Lower leg skin (tissue), 3 donors: ENCODE measurements at regions not wholly inside any gene's neighbourhood (a gene's known extent, or its start where the extent isn't known, plus 50 kb on each side); places are given as distances from the start of the nearest gene placed in this dataset.

Experiments
- CTCF ChIP-seq, 3 donors: fragments of 450-650 bp; IDR thresholded peaks; one replicate each; pipeline ENCODE4 v1.5.1; 2016; ENCODE audit warnings: antibody characterized with exemption in 3 of 3, mild to moderate bottlenecking in 3 of 3, moderate library complexity in 2 of 3
- POLR2A ChIP-seq, 2 donors: fragments of 450-650 bp; IDR thresholded peaks; one replicate each; pipeline ENCODE4 v1.6.1; 2016 to 2017; ENCODE audit warnings: antibody characterized with exemption in 2 of 2, mild to moderate bottlenecking in 1 of 2, moderate library complexity in 1 of 2

DNA sequence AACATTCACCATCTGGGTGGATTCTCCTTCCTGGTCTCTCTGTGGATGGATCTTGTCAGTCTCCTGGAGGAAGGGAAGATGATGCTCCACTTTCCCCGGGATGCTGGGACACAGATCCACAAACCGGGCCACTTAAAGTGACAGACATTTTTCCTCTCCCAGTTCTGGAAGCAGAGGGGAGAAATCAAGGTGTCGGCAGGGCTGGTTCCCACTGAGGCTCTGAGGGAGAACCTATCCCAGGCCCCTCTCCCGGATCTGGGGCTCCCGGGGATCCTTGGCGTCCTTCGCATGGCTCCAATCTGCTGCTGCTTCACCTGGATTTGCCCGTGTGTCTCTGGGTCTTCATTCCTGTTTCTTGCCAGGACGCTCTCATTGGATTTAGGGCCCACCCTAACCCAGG, 263.1 kb upstream of the TNRC6C start:
- TF ChIP-seq POLR2A (IDR thresholded peaks at IDR 0.05), result no peak
- TF ChIP-seq CTCF (IDR thresholded peaks at IDR 0.05), result no peak
